ENCODE measurements at regions not wholly inside any gene's neighbourhood (a gene's known extent, or its start where the extent isn't known, plus 50 kb on each side); places are given as distances from the start of the nearest gene placed in this dataset.

DNA sequence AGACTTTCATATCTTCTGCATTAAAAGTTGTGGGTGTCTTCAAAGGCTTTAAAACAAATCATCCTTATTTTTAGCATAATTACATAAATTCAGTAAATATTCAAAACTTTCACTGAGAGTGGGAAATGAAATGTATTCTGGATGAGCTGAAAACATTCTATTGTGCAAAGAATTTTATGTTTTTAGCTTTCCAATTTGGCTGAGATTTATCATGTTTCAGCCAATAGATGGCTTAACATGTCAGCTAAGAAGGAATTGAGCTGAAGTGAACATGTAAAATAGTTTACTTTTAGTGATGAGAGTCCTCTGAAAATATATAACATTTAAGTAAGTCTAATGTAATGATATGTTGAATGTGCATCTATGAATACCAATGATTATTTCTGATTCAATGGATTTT is 213.5 kb upstream of the GIMD1 start:
- Histone ChIP-seq H3K4me1 (ENCODE audit: insufficient read depth, low read length) (no peaks in the 10 kb centered on the region; the same call in 1 of the 2 replicates), H2BK120ac (ENCODE audit: low read depth, low read length, poor library complexity, severe bottlenecking) (no peak overlapping the region), H2AK5ac (ENCODE audit: insufficient read length, low read length) (no peak overlapping the region), H2BK15ac (ENCODE audit: low read depth, low read length) (no peak overlapping the region), H4K20me1 (ENCODE audit: control insufficient read depth, insufficient read depth, insufficient read length) (no peaks in the 10 kb centered on the region), H2BK5ac (ENCODE audit: insufficient read length, low read length) (no peak overlapping the region), H3K18ac (ENCODE audit: insufficient read length, low read depth, low read length) (no peak overlapping the region), H3K4me2 (ENCODE audit: insufficient read depth, insufficient read length, low read length) (no peak overlapping the region), H4K5ac (ENCODE audit: insufficient read length, low read depth, low read length) (no peak overlapping the region), H3K23ac (ENCODE audit: insufficient read length, low read depth, low read length) (no peak overlapping the region), H3K14ac (ENCODE audit: insufficient read depth, low read length) (no peak overlapping the region), H3K79me2 (ENCODE audit: insufficient read depth, low read length) (no peaks in the 10 kb centered on the region), H2AFZ (ENCODE audit: low read length) (no peak overlapping the region), H3K56ac (ENCODE audit: insufficient read length, low read depth, low read length) (no peak overlapping the region), H2BK20ac (ENCODE audit: low read depth, low read length, poor library complexity, severe bottlenecking) (no peak overlapping the region), H3K27me3 (ENCODE audit: insufficient read depth, low read length) (no peaks in the 10 kb centered on the region), H3K27ac (ENCODE audit: insufficient read length, low read depth, low read length) (no peak overlapping the region), H3K4ac (ENCODE audit: low read depth, low read length) (no peak overlapping the region), H4K8ac (replicated peaks; ENCODE audit: insufficient read length, low read depth, low read length) (no peak overlapping the region), H3K23me2 (ENCODE audit: insufficient read length, low read depth, low read length, poor library complexity, severe bottlenecking) (no peaks in the 10 kb centered on the region), H2BK12ac (ENCODE audit: insufficient read length, low read depth, low read length) (no peak overlapping the region), H4K91ac (ENCODE audit: insufficient read length, low read depth, low read length) (no peak overlapping the region), H3K9me3 (ENCODE audit: control insufficient read depth, low read depth, low read length) (no peaks in the 10 kb centered on the region), H3T11ph (ENCODE audit: low read length) (no peak overlapping the region), H3K9ac (ENCODE audit: extremely low read depth, insufficient read length, low read length) (no peak overlapping the region), H3K79me1 (ENCODE audit: insufficient read depth, low read depth, low read length, poor library complexity, severe bottlenecking) (no peaks in the 10 kb centered on the region)
- H3K36me3 Mint-ChIP-seq (ENCODE audit: insufficient read depth in 1 of 3, low read depth in 3 of 3), result no peaks in the 10 kb centered on the region
- TF ChIP-seq, protein P1, sequence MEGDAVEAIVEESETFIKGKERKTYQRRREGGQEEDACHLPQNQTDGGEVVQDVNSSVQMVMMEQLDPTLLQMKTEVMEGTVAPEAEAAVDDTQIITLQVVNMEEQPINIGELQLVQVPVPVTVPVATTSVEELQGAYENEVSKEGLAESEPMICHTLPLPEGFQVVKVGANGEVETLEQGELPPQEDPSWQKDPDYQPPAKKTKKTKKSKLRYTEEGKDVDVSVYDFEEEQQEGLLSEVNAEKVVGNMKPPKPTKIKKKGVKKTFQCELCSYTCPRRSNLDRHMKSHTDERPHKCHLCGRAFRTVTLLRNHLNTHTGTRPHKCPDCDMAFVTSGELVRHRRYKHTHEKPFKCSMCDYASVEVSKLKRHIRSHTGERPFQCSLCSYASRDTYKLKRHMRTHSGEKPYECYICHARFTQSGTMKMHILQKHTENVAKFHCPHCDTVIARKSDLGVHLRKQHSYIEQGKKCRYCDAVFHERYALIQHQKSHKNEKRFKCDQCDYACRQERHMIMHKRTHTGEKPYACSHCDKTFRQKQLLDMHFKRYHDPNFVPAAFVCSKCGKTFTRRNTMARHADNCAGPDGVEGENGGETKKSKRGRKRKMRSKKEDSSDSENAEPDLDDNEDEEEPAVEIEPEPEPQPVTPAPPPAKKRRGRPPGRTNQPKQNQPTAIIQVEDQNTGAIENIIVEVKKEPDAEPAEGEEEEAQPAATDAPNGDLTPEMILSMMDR (conservative IDR thresholded peaks at IDR 0.05), result no peak
- DNase-seq, result no peak
- H3K9me3 Mint-ChIP-seq, result no peaks in the 10 kb centered on the region
- no peaks in the 10 kb centered on the region for H3K27me3 Mint-ChIP-seq (ENCODE audit: low read depth)
- H3K27ac Mint-ChIP-seq, result no peak overlapping the region
- no peak overlapping the region for H3K4me3 Mint-ChIP-seq
- peaks cover 10 to 17% of the 10 kb centered on the region in 2 experiments for H3K4me1 Mint-ChIP-seq

All from H9 (cell line).